Suppressor macrophage treated with lipopolysaccharide for 4 hours (primary cell): ENCODE measurements at regions not wholly inside any gene's neighbourhood (a gene's known extent, or its start where the extent isn't known, plus 50 kb on each side); places are given as distances from the start of the nearest gene placed in this dataset.
A peak's percentile ranks its signal among the peaks of the same experiment; 100 is the strongest.
"Not testable (repeated sequence)": the region's sequence is repeated elsewhere in the genome, so short reads cannot be mapped to it uniquely, and the experiment has no call there.

ENCODE experiments used
- DNase-seq: peaks from one replicate; pipeline ENCODE4 v3.0.0-alpha.2; 2020

DNA sequence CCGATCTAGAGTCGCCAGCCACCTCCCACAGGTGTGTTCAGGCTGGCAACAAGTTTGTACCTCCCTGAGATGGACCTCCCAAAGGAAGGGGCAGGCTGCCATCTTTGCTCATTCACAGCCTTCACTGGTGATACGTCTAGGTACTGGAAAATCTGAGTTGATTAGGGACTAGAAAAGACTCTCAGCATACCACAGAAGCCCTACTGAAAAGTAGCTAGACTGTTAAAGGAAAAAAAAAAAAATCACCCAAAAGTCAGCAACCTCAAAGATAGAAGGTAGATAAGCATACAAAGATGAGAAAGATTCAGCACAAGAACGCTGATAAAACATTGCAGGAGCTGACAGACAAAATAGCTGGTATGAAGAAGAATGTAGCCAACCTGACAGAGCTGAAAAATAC lies 128.6 kb upstream of the WDR75 start:
- DNase-seq: no peak

DNA sequence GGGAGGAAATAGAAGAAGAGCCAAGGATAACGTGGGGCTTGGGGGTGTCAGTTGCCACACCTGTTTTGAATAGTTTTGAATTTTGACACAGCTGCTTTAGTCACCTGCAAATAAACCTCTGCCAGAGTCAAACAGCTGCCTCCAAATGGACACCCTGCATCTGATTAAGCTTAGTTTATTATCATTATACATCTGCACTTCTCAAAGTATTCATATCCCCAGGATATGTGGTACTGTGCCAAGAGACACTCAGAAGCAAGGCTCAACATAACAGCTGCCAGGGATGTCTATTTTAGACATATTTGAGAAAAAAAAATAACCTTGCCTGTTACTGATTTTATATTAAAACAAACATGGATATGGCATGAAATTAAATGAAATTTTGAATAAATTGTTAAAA lies 122.5 kb upstream of the WDR75 start:
- DNase-seq: no peak

DNA sequence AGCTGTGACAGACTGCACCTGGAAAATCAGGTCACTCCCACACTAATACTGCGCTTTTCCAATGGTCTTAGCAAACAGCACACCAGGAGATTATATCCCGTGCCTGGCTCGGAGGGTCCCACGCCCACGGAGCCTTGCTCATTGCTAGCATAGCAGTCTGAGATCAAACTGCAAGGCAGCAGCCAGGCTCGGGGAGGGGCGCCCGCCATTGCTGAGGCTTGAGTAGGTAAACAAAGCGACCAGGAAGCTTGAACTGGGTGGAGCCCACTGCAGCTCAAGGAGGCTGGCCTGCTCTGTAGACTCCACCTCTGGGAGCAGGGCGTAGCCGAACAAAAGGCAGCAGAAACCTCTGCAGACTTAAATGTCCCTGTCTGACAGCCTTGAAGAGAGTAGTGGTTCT lies 121.8 kb upstream of the WDR75 start:
- not testable (repeated sequence) for DNase-seq

DNA sequence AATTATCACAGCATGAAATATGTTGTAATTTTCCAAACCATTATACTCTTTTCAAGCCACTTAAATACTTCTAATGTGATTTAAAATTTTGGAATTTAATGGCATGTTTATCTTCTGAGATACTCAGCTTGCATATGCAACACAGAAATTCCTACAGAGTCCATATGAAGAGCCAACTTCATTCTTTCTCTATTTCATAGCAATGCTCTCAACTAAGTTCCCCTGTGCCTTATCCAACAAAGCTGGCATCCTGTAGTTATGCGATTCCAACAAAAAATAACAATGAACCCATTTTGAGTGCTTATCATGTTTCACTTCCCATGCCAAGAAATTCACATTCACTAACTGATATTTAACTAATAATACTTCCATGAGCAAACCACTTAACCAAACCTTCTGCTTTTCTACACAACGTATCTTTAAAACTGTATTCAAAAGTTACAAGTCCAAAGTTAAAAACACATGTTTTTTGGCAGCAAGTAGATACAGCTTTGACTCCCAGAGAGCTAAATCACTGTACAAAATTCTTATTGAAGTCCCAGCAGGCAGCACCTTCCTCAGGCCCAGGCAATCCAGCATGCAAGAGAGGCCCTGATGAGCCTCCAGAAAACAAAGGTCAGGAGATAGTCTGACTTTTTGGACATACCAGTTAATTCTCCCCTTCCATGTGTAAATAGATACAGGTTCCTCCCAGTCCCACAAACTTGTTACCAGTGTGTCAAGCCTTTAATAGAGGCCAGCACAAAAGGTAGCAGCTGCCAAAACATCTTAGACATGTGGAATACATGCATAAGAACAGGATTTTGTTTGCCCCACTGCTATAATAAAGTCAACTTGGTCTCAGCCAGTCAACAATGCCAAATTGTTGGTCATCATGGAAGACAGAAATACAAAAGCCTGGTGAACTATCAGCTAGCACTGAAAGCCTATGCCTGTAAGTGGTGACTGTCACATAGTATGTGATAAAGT lies 113.1 kb upstream of the WDR75 start:
- no peak for DNase-seq

DNA sequence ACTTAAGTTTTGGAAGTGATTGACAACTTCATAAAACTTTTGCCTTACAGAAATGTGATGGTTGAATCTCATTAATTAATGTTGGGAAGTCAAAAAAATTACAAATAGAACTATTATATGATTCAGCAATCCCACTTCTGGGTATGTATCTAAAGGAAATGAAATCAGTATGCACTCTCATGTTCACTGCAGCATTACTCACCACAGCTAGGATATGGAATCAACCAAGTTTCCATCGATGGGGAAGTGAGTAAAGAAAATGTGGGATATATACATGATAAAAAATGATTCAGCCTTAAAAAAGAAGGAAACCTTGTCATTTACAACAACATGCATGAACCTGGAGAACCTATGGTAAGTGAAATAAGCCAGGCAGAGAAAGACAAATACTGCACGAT lies 112.4 kb upstream of the WDR75 start:
- no peak for DNase-seq

DNA sequence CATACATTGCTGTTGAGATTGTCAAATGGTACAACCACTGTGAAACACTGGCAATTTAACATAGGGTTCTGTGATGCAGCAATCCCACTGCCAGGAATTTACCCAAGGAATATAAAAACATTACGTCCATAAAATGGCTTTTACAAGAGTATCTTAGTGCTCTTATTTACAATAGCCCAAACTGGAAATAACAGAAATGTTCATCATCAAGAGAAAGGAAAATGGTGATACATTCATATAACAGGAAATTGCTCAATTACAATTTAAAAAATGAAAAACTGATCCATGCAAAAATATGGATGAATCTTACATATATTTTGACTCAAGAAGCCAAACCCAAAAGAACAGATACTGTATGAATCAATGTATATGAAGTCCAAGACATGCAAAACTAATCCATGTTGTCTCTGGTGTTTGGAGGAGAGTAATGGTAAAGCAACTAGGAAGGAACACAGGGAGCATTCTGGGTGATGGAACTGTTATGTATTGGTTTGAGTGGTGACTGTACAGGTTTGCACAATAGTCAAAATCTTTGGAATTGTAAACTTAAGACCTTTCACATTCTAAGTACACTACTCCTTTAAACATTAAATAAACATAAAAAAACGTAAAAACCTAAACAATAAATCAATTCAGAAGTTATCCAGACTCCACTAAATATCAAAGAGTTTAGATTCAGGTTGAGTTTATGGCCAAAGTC lies 104.8 kb upstream of the WDR75 start:
- DNase-seq: no peak

DNA sequence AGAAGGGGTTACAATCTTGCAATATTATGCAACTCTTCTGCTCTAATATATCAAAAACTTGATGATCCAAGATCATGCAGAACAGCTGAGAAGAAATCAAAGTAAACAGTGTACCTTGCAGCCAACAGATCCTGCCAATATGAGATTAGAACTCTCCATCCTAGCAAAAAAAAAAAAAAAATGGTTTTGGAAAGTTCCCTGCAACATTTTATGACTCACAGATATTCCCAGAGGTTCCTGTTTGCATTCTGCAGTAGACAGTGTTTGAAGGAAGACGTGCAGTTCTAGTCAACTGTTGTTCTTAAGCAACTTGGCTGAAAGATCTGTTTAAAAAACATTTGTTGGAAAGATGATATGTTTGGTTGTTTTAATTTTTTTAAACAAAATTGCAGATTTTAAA lies 103.6 kb upstream of the WDR75 start:
- no peak for DNase-seq

DNA sequence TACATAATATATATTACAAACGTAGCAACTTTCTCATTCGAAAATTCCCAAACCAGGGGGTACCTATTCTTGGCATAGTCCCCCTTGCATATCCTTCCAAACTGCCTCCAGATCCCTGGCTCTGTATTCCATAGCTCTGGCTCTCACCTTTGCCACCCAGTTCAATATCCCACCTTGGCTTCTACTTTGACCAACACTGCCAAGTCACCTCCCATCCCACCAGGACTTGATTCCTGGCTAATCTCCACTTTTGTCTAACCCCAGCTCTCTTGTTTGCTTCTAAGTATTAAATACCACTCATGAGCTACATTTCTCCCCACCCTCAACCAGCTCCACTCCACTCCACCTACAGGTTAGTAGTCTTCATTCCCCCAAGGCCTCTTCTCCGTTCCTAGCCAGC lies 103.2 kb upstream of the WDR75 start:
- DNase-seq: no peak

DNA sequence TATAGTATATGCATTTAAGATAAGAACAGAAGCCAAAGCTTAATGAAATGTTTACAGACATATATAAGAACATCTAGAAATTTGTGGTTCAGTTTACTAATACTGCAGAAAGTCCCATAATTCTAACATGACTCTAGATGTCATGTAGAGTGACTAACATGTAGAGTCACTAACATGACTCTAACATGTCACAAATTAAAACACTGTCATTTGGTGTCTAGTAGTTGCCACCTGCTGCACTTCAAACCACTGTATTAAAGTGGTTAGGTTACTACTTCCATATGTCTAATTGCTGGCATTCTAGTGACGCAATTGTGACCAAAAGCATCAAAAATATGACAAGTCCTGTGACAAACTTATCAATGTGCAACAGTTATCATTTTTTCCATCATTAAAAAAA lies 100.2 kb upstream of the WDR75 start:
- no peak for DNase-seq

DNA sequence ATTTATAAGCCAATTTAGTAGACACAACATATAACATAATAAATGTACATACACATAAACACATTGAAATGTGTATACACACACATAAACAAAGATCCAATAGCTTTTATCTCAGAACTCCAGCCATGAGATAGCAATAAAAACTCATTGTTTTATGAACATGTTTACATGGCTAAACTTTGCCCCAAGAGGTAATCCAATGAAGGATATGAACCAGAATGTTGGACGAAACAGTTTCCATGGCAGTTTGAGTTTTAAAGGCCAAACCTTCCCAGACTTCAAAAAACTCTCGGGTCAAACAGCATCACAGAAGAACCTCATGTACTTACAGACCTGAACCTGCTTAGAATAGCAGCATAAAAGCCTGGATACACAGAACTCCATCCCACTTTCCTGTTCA lies 97.2 kb upstream of the WDR75 start:
- no peak for DNase-seq

DNA sequence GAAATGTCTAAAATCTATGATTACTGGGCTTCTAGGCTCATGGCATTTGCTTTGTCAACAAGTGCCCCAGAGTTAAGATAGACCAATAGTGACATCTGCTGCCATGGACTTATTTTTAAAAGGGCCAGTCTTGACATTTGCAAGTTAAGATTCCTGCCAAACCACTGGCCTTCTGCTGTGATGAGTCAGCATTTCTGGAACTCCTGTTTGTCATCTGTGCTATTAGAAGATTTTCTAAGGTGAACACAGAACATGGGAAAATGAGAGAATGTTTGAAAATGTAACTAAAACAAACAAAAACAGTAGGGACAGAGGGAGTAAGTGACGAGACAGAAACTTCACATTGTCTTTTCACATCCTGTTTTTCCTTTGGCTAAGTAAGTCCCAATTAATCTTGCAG lies 93.7 kb upstream of the WDR75 start:
- peak; percentile 8 for DNase-seq

DNA sequence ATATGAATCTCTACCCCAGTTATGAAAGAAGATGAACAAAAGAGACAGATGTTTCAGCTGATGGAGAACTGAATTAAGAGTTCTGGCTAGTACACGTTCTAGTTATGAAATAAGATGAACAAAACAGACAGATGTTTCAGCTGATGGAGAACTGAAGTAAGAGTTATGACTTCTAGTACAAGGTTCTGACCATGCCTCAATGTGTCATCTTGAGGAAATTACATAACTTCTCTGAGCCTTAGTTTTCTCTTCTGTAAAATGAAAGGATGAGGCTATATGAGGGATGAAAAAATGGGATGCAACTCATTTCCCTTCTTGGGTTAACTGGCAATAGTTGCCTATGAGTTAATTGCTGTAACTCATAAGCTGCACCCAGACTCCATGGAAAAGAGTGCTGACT lies 92.9 kb upstream of the WDR75 start:
- DNase-seq: peak; percentile 47

DNA sequence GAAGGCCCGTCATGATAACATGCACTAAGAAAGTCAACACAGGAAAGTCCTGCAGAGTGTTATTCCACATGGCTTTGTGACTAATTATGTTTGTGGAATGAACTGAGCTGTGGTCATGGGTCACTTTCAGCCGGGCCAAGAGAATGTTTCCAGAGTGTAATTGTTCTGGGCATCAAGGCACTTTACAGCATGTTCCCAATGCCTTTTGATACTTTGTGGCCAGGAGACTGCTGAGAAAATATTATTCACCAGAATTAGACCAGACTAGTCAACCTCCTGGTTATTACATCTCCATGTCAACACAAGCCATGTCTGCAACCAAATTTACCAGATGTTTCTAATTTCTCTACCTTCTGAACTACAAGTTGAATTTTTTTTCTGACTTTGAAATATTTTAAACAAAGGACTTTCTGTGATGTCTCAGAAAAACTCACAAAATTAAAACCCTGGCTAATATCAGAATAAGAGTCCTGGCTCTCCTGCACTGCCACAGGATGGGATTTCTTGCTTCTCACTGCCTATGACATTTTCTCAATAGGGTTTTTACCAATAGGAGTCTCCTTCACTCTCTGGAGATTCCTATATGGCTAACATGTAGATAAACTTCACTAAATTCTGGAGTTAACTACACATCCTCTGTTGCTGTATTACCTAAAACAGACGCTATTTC lies 90.6 kb upstream of the WDR75 start:
- no peak for DNase-seq

DNA sequence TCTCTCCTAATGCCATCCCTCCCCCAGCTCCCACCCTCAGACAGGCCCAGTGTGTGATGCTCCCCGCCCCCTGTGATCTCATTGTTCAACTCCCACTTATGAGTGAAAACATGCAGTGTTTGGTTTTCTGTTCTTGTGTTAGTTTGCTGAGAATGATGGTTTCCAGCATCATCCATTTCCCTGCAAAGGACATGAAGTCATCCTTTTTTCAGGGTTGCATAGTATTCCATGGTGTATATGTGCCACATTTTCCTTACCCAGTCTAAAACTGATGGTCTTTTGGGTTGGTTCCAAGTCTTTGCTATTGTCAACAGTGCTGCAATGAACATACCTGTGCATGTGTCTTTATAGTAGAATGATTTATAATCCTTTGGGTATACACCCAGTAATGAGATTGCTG lies 89.3 kb upstream of the WDR75 start:
- DNase-seq: not testable (repeated sequence)

DNA sequence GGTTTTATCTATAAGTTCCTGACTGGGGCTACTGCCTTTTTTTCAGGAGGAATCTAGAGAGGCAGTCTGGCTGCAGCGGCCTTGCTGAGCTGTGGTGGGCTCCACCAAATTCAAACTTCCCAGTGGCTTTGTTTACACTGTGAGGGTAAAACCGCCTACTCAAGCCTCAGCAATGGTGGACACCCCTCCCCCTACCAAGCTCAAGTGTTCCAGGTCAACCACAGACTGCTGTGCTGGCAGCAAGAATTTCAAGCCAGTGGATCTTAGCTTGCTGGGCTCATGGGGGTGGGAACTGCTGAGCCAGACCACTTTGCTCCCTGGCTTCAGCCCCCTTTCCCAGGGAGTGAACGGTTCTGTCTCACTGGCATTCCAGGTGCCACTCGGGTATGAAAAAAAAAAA lies 83.9 kb upstream of the WDR75 start:
- not testable (repeated sequence) for DNase-seq

DNA sequence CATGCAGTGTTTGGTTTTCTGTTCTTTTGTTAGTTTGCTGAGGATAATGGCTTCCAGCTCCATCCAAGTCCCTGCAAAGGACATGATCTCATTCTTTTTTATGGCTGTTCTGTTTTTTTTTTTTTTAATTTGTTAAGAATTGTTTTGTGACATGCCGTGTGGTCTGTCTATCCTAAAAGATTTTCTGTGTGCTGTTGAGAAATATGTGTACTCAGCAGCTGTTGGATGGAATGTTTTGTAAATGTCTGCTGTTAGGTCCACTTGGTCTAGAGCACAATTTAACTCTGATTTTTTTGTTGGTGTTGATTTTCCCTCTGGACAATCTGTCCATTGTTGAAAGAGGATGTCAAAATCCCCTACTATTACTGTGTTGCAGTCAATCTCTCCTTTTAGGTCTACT lies 80.4 kb upstream of the WDR75 start:
- no peak for DNase-seq

DNA sequence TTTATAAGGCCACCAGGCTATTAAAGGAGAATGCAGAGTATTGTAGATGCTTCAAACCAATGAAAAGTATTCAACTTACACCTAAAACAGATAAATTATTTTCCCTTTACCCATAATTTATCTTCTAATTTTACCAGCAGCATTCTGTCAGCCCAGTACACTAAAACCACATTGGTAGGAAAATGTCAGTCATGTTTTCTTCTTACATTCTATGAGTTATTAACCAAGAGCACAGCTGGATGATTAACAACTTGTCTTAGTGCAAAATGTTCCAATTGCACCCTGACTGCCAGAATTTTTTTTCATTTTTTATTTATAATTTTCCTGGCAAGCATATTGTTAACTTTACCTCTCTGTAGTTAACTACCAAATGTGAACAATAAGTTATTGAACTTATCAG lies 79.0 kb upstream of the WDR75 start:
- no peak for DNase-seq

DNA sequence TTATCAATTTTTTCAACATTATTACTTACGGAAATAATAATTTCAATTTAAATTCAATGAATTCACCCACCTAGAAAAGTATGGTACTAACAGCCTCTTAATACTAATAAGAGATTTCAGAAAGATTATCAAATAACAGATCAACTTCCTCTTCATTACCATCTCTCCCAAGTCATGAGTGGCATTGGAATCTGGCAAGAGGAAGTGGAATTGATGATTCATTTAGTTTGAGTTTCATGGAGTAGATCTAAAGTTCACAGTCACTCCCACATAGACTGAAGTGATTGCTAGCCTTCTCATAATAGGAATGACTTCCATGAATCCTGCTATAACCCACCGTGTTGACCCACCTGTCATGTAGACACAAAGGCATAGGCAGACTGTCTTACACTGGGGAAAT lies 77.7 kb upstream of the WDR75 start:
- DNase-seq: peak; percentile 73

DNA sequence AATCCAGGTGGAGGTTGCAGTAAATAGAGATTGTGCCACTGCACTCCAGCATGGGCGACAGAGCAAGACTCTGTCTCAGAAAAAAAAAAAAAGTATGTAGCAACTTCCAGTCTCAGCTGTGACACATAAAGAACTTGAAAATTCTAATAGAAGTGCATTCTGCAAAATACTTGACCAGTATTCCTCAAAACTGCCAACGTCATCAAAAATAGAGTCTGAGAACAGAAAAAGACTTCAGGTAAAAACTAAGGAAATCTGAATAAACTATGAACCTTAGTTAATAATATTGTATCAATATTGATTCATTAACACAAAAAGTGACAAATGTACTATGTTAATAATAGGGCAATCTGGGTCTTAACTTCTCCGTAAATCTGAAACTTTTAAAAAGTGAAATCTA lies 76.7 kb upstream of the WDR75 start:
- no peak for DNase-seq

DNA sequence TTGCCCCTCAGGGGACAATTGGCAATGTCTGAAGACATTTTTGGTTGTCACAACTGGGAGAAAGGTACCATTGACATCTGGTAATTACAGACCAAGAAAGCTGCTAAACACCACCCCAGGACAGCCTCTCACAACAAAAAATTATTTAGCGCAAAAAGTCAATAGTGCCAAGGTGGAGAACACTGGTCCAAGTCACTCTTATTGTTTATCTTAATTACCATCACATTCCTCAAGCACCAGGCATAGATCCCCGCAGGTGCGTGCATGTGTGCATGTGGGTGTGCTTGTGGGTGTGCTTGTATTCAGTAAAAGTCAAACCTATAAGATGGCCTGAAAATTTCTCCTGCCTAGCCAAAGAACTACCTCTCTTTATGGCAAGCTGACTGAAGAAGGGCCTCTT lies 74.9 kb upstream of the WDR75 start:
- DNase-seq: no peak

DNA sequence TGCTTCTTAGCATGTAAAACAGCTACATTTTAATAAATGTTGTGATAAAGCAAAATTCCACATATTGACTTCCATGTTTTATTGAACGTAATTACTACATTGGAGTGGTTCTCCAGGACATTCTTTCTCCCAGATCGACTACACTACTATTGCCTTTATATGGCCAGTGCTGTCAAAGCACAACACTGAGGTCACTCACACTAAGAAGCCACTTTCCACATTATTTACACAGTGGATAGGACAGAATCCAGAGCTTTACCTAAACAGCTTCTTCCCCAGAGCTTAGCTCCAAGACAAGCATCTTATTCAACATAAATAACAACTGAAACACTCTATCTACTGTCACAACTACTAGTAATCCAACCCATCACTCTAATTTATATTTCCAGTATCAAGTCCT lies 73.9 kb upstream of the WDR75 start:
- no peak for DNase-seq

DNA sequence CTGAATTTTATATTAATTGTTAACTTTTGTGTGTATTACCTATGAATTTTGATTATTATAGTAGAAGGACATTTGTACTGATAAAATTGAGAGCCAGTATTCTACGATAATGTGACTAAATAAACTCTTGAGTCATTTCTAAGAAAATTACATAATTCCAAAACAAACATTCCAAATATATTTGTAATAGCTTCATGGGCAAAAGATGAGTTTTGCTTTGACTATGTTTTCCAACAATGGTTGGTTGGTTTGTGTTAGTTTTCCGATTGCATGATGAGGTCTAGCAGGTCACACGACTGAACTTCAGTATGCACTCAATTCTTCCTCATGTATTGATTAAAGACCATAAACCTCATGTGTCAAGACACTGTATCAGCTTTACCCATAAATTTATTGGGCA lies 71.7 kb upstream of the WDR75 start:
- no peak for DNase-seq

DNA sequence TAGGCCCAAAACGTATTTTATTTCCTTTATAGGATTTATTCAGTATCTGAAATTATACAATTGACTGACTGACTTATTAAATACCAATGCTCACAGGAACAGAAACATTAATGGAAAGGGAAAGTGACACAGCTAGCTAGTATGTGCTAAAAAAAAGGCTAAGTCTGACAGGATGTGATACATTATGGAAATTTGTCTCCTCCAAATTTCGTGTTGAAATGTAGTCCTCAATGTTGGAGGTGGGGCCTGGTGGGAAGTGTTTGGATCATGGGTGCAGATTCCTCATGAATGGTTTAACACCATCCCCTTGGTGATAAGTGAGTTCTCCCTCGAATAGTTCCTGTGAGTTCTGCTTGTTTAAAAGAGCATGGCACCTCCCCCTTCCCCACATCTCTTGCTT lies 70.6 kb upstream of the WDR75 start:
- DNase-seq: no peak

DNA sequence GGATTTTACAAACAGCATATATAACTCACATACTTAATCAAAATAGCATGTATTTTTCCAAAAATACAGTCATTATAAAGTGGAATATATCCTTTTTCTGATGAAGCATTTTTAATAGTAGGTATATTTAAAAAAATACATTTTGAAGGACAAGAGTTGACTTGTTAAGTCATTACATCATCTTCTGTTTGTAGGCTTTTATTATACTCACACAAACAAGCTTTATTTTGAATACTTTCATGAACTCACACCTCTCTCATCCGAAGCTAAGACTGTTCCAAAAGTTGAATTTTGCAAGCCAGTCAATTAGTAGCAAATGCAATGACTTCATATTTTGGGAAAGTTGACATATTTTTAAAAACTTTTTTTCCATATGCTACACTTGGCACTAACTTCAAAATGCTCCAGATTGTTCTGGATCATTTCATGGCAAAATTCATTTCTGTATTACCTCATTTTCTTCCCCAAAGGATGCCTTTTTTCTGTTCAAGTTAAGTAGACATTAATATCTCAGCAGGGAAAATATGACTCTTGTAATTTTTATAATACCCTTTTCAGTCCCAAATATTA lies 68.5 kb upstream of the WDR75 start:
- no peak for DNase-seq
